GM19238 (cell line): ENCODE measurements at regions not wholly inside any gene's neighbourhood (a gene's known extent, or its start where the extent isn't known, plus 50 kb on each side); places are given as distances from the start of the nearest gene placed in this dataset.

Source experiments
- DNase-seq: peaks from one replicate; pipeline ENCODE4 v3.0.0; 2011; ENCODE audit warnings: low spot score; ENCODE audit not compliant: insufficient read length

DNA sequence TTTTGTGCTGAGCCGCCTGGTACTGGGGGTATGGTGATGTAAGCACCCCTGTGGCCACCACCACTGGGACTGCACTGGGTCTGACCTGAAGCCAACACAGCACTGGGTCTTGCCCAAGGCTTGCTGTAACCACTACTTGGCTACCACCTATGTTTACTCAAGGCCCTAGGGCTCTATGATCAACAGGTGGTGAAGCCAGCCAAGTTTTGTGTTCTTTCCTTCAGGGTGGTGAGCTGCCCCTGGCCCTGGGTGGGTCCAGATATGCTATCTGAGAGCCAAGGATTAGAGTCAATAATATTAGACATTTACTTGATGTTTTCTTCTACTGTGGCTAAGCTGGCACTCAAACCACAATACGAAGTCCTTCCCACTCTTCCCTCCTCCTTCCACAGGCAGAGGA lies 55.1 kb upstream of the PAGE4 start:
- no peak for DNase-seq

DNA sequence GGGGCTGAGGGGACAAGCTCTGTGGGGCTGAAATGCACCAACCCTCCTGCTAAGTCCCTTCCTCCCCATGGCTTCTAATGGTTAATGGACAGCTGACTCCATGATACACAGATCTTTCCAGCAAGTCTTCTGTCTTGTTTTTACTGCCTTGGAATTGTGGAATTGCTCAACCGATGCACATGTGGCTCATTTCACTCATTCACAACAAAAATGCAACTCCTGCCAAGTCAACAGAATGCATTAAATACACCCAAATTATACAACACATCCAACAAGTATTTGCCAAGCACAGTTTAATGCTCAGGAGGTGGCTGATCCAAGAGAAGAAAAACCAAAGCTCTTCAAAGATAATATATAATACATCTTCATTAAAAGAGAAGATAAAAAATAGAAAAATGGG lies 61.9 kb upstream of the PAGE4 start:
- no peak for DNase-seq

DNA sequence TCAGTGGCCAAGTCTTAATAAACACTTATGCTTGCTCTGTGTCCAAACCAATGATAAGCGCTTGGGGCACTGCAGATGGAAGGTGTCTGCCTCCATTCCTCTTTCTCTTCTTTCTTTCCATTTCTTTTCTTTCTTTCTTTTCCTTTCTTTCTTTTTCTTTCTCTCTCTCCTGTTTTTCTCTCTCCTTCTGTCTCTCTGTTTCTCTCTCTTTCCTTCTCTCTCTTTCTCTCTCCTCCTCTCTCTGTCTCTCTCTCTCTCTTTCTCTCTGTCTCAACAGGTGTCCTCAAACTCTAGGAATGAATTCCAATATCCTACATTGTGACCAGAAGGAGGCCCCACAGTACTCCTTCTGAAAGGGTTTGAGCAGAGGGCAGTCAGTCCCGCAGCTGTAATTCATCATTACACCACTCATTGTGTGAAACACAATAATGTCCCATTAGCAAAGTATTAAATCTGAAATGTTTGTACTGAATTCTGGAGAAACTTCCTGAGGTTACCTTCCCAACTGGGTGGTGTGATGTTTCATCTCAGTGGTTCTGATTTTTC lies 66.5 kb upstream of the PAGE1 start:
- no peak for DNase-seq

DNA sequence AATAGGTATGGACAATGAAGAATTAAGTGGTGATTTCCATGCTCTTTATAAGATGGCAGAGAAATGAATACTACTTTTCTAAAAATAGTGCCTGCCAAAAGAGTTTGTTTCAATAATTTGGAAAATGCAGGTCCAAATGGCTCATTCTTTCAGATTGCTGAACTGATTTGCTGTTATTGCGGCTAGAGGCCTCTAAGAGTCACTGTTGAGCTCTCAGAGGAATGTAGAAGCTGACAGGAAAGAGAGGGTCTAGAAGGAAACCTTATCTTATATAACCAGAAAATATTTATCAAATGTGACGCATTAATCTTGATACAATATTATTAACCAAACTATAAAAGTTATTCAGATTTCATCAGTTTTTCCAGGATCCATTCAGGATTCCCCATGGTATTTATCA lies 65.7 kb upstream of the PAGE1 start:
- DNase-seq: peak; percentile 4

DNA sequence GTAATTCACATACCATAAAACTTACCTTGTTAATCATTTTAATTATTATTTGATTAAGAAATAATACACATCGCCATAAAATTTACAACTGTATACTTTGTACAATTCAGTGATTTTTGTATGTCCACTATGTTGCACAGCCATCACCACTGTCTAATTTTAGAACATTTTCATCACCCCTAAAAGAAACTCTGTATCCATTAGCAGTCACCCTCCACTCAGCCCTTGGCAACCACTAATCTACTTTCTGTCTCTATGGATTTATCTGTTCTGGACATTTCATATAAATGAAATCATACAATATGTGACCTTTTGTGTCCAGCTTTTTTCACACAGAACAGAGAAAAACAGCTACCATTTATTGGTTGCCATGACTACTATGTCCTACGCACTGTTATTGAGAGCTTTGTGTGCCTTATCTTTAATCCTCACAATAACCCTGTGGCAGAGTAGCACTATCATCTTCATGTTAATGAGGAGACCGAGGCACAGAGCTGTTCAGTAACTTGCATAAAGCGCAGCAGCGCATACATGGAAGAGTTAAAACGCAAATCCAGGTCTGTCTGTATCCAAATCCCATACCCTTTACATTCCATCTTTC lies 64.6 kb upstream of the PAGE1 start:
- DNase-seq: no peak

DNA sequence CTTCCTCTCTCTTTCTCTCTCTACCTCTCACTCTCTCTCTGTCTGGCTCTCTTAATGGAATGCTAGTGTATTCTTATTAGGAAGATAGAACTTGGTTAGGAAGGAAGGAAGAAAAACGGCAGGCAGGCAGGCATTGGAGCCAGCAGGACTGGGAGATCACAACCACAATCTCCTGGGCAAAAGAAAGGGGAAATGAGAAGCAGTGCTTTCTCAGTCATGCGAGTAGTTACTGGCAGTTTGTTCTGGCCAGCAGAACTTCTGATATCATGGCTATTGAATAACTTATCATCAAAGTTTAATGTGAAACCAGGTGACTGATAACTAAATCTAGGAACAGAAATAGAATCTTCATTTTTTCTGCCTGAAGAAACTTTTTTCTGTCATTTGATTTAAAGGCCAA lies 60.9 kb upstream of the PAGE1 start:
- no peak for DNase-seq

DNA sequence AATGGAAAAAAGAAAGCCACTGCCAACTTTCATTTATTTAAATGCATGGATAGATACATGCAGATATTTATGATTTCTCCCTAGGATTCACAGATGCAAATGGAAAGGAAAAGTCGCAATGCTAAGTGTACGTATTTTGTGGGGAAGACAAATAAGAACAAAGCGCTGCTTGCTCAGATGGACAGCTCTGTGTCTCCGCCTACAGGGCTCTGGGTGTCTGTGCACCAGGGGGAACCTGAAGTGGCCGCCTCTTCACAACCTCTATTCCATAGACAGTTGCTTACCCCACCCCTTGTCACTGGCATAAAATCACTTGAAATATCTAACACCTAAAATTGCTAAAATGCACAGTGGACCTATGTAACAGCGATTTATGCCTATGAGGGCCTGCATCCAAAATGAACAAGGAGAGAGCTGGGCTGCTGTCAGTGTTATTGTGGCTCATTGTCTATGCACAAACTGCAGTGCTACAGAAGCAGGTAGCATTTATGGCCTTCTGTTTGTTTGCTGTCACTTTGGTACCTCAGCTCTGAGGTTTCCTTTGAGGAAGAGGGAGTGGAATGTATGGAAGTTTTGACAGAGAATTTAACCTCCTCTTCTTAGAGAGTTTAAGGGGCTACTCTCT lies 58.6 kb upstream of the PAGE1 start:
- DNase-seq: no peak

DNA sequence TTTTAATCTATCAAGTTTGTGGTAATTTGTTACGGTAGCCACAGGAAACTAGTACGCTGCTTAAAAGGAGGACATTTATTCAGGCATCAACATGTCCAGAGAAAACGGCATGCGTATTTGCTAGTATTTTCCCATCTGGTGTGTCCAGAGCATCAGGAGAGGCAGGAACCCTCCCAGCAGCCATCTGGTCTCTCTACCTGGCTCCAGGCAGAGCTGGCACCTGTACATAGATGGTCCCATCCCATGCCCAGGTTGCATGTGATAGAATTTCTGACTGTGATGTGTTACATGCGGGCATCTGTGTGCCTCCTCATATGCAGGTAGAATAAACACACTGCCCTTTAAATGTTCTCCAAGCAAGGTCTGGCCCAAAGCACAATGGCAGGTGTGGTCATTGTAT lies 57.9 kb upstream of the PAGE1 start:
- no peak for DNase-seq

DNA sequence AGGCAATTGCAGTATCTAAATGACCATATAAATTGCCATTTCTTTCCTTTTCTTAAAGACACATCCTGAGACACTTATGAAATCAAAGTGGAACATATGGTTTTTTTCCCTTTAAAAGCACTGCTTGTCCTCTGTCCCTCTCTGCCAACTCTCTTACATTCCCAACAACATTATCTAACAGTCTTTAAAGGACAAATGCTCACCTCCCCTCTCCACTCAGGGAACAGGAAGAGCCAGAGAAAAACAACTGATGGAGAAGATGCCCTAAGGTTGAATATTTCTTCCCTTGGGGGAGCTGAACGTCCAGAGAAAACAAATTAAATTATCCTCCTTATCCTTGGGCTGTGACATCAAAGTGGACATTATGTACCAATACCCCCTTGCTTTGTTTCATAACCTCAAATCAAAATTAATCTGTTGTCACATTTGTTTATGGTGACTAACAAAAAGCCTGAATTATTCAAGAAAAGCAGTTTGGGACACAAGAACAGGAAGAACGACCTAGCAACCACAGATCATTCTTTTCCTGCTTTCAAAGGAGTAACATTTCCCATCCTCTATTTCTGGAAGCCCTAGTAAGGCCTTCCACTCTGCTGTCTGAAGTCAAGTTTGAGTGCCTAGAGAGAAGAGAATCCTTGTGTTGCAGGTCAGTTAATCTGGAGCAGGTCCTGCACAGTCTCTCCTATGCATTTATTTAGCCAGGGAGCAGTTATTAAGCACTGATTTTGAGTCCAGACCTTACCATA lies 52.6 kb upstream of the PAGE1 start:
- no peak for DNase-seq

DNA sequence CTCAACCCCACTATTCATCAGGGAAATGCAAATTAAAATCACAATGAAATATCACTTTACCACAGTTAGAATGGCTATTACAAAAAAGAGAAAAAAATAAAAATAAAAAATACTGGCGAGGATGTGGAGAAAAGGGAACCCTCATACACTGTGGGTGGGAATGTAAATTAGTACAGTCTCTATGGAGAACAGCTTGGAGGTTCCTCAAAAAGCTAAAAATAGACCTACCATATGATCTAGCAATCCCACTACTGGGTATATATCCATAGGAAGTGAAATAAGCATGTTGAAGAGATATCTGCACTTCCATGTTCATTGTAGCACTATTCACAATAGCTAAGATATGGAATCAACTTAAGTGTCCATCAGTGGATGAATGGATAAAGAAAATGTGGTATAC lies 50.5 kb upstream of the PAGE1 start:
- DNase-seq: no peak
